PC-3 (cell line): ENCODE measurements at regions not wholly inside any gene's neighbourhood (a gene's known extent, or its start where the extent isn't known, plus 50 kb on each side); places are given as distances from the start of the nearest gene placed in this dataset.
A peak's percentile ranks its signal among the peaks of the same experiment; 100 is the strongest.

Source experiments
- ATAC-seq: fragments of 200-7000 bp; cut with Tn5 transposase; 2 replicates; pipeline ENCODE4 v1.9.1; 2020; ENCODE audit warnings: mild to moderate bottlenecking, moderate library complexity
- BruUV-seq: library from RNA; stranded (reverse); fragments of 400-500 nt; replicated peaks from 2 replicates; lab custom pipeline; 2021; lab: Mats Ljungman, UMichigan
- CTCF ChIA-PET: fragments of 300-600 bp; sonication (Branson Sonifier 250); formaldehyde crosslinking; loops from one replicate; lab custom pipeline; 2022; ENCODE audit warnings: antibody characterized with exemption; lab: Charles Lee
- POLR2A ChIA-PET: fragments of 300-600 bp; sonication (Branson Sonifier 250); formaldehyde crosslinking; loops from one replicate; lab custom pipeline; 2022; ENCODE audit warnings: antibody characterized with exemption; ENCODE audit not compliant: unreplicated experiment; lab: Charles Lee
- DNase-seq: peaks from one replicate; pipeline ENCODE4 v3.0.0-alpha.2; 2015
- H2AFZ ChIP-seq: fragments of 300-600 bp; sonication (generic); 2 replicates; pipeline ENCODE4 v1.6.0; 2016; ENCODE audit warnings: antibody characterized with exemption, low read length
- H3F3A ChIP-seq: fragments of 300-600 bp; sonication (generic); one replicate; pipeline ENCODE4 v1.6.0; 2017; ENCODE audit warnings: antibody characterized with exemption, low read length, control low read depth, mild to moderate bottlenecking; ENCODE audit not compliant: unreplicated experiment
- H3K27ac ChIP-seq: fragments of 300-600 bp; sonication (generic); 2 replicates; pipeline ENCODE4 v1.5.1; 2016; ENCODE audit warnings: mild to moderate bottlenecking, low read length
- H3K27me3 ChIP-seq: fragments of 300-600 bp; sonication (generic); 2 replicates; pipeline ENCODE4 v1.6.1; 2016; ENCODE audit warnings: low read length, mixed read lengths
- H3K36me3 ChIP-seq: fragments of 300-600 bp; sonication (generic); 2 replicates; pipeline ENCODE4 v1.6.1; 2016; ENCODE audit warnings: low read depth, mixed run types, low read length, mixed read lengths
- H3K4me1 ChIP-seq: fragments of 300-600 bp; sonication (generic); 2 replicates; pipeline ENCODE4 v1.5.1; 2016; ENCODE audit warnings: low read length; ENCODE audit not compliant: insufficient read depth
- H3K4me2 ChIP-seq: fragments of 300-600 bp; sonication (generic); 2 replicates; pipeline ENCODE4 v1.6.0; 2016; ENCODE audit warnings: low read length
- H3K4me3 ChIP-seq: fragments of 300-600 bp; sonication (generic); 2 replicates; pipeline ENCODE4 v1.5.1; 2016; ENCODE audit warnings: mild to moderate bottlenecking, low read length, mixed read lengths
- H3K79me2 ChIP-seq: fragments of 300-600 bp; sonication (generic); 2 replicates; pipeline ENCODE4 v1.6.1; 2017; ENCODE audit warnings: low read length, mixed read lengths
- H3K9ac ChIP-seq: fragments of 300-600 bp; sonication (generic); 2 replicates; pipeline ENCODE4 v1.6.0; 2016; ENCODE audit warnings: mild to moderate bottlenecking, low read length
- H3K9me2 ChIP-seq: fragments of 300-600 bp; sonication (generic); replicated peaks from 2 replicates; pipeline ENCODE4 v1.6.1; 2016; ENCODE audit warnings: mixed run types, low read length, mixed read lengths
- H3K9me3 ChIP-seq: fragments of 300-600 bp; sonication (generic); 2 replicates; pipeline ENCODE4 v1.6.1; 2016; ENCODE audit warnings: low read length, mixed read lengths
- H4K20me1 ChIP-seq: fragments of 300-600 bp; sonication (generic); 2 replicates; pipeline ENCODE4 v1.6.1; 2016; ENCODE audit warnings: low read length, mixed read lengths
- CTCF ChIP-seq: fragments of 300-600 bp; sonication (generic); conservative IDR thresholded peaks from 2 replicates; pipeline ENCODE4 v1.5.1; 2017; ENCODE audit warnings: antibody characterized with exemption, low read depth, mild to moderate bottlenecking, low read length
- EZH2 ChIP-seq: fragments of 300-600 bp; sonication (generic); IDR thresholded peaks from one replicate; pipeline ENCODE4 v1.6.1; 2017; ENCODE audit warnings: antibody characterized with exemption, mild to moderate bottlenecking, low read length; ENCODE audit not compliant: unreplicated experiment
- EZH2phosphoT487 ChIP-seq: fragments of 300-600 bp; sonication (generic); IDR thresholded peaks from 2 replicates; pipeline ENCODE4 v1.6.1; 2018; ENCODE audit warnings: mild to moderate bottlenecking, antibody characterized with exemption, low read length, borderline replicate concordance
- intact Hi-C: fragments of 100-400 bp; cut with micrococcal nuclease; formaldehyde crosslinking; loops from 2 replicates; pipeline ENCODE4 v1.9.0; 2023

- H3F3A ChIP-seq: no peaks in the 10 kb centered on the region
- peak; percentile 31 for DNase-seq
- H3K4me2 ChIP-seq: no peak overlapping the region
- no peaks in the 10 kb centered on the region for H4K20me1 ChIP-seq
- no peak overlapping the region for H2AFZ ChIP-seq
- POLR2A ChIA-PET: no interaction called here
- TF ChIP-seq EZH2 (no peak), EZH2phosphoT487 (no peak), CTCF (no peak)
- H3K79me2 ChIP-seq: no peaks in the 10 kb centered on the region
- peaks cover 1% of the 10 kb centered on the region for H3K4me1 ChIP-seq
- no peaks in the 10 kb centered on the region for H3K36me3 ChIP-seq
- H3K9ac ChIP-seq: no peak overlapping the region
- no TSS peak for BruUV-seq
- ATAC-seq: no peak
- H3K27me3 ChIP-seq: no peaks in the 10 kb centered on the region
- no peak overlapping the region for H3K4me3 ChIP-seq
- CTCF ChIA-PET: no interaction called here
- no peaks in the 10 kb centered on the region for H3K9me2 ChIP-seq
- H3K27ac ChIP-seq: no peak overlapping the region
- no peaks in the 10 kb centered on the region for H3K9me3 ChIP-seq
- intact Hi-C loops: no loop called here
Observed at GRCh38 chr4:165628572-165628971, 244.5 kb upstream of the TLL1 start.

- no peak for TF ChIP-seq EZH2phosphoT487
- TF ChIP-seq EZH2: no peak
- no peak for TF ChIP-seq CTCF
- BruUV-seq: no TSS peak
- H3K9me3 ChIP-seq: no peaks in the 10 kb centered on the region
- H3K9ac ChIP-seq: no peak overlapping the region
- H3K4me3 ChIP-seq: no peak overlapping the region
- no peaks in the 10 kb centered on the region for H3F3A ChIP-seq
- H4K20me1 ChIP-seq: no peaks in the 10 kb centered on the region
- no peaks in the 10 kb centered on the region for H3K9me2 ChIP-seq
- no peak overlapping the region for H3K4me2 ChIP-seq
- no peak overlapping the region for H3K27ac ChIP-seq
- intact Hi-C loops: no loop called here
- H3K79me2 ChIP-seq: no peaks in the 10 kb centered on the region
- DNase-seq: no peak
- no peak for ATAC-seq
- no peaks in the 10 kb centered on the region for H3K27me3 ChIP-seq
- POLR2A ChIA-PET: no interaction called here
- no peaks in the 10 kb centered on the region for H3K36me3 ChIP-seq
- no peaks in the 10 kb centered on the region for H3K4me1 ChIP-seq
- H2AFZ ChIP-seq: no peak overlapping the region
- CTCF ChIA-PET: no interaction called here
Observed at GRCh38 chr4:165630671-165631070, 242.4 kb upstream of the TLL1 start.

GRCh38 chr4:165631208-165631894, 241.7 kb upstream of the TLL1 start:
- no TSS peak for BruUV-seq
- Histone ChIP-seq H3K9me3 (no peaks in the 10 kb centered on the region), H3K36me3 (no peaks in the 10 kb centered on the region), H3K9ac (no peak overlapping the region), H3F3A (no peaks in the 10 kb centered on the region), H3K79me2 (no peaks in the 10 kb centered on the region), H4K20me1 (no peaks in the 10 kb centered on the region), H2AFZ (no peak overlapping the region), H3K27ac (no peak overlapping the region), H3K9me2 (no peaks in the 10 kb centered on the region), H3K27me3 (no peaks in the 10 kb centered on the region), H3K4me1 (no peaks in the 10 kb centered on the region), H3K4me3 (no peak overlapping the region), H3K4me2 (no peak overlapping the region)
- POLR2A ChIA-PET: no interaction called here
- CTCF ChIA-PET: no interaction called here
- DNase-seq: no peak
- TF ChIP-seq CTCF: no peak
- no peak for TF ChIP-seq EZH2
- no peak for TF ChIP-seq EZH2phosphoT487
- intact Hi-C loops: no loop called here
- no peak for ATAC-seq
